Adrenal gland (tissue), 5 donors: ENCODE measurements at regions not wholly inside any gene's neighbourhood (a gene's known extent, or its start where the extent isn't known, plus 50 kb on each side); places are given as distances from the start of the nearest gene placed in this dataset.

Experiments used
- POLR2A ChIP-seq, 2 donors: fragments of 450-650 bp; IDR thresholded peaks; one replicate each; pipeline ENCODE4 v1.6.1; 2017; ENCODE audit warnings: antibody characterized with exemption in 2 of 2, mild to moderate bottlenecking in 2 of 2, moderate library complexity in 1 of 2
- TF ChIP-seq, protein P1 (sequence below), 6 experiments: fragments of 450-650 bp in 4 of 6; fragments of 200-600 bp in 2 of 6; sonication (generic) in 1 of 6; IDR thresholded peaks; 1 replicate in 5 of 6; 2 replicates in 1 of 6; pipeline versions ENCODE4 v1.5.1 to v1.8.0; 2016 to 2021; ENCODE audit warnings: antibody characterized with exemption in 6 of 6, mild to moderate bottlenecking in 2 of 6, moderate library complexity in 1 of 6
- donor health status: DM: no; HTN: no; CAD: no.

DNA sequence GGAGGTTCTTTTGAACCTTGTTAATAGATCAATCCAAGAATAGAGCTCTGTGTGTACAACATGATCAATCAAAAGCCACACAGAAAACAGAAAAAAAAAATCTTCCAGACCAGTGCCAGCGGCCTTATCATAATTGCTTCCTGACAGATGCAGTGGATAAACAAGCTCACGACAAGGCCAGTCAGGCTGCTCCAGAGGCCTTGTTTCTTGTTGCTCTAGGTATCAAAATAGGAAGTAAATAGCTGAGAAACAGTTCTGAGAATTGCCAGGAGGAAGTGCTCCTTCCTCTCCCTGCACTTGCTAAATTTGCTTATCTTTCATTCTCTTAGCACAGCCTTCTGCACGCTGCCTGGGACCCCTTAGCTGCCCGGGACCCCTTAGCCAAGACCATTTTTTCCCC, 199.0 kb upstream of the TARS1 start:
- TF ChIP-seq, protein P1, sequence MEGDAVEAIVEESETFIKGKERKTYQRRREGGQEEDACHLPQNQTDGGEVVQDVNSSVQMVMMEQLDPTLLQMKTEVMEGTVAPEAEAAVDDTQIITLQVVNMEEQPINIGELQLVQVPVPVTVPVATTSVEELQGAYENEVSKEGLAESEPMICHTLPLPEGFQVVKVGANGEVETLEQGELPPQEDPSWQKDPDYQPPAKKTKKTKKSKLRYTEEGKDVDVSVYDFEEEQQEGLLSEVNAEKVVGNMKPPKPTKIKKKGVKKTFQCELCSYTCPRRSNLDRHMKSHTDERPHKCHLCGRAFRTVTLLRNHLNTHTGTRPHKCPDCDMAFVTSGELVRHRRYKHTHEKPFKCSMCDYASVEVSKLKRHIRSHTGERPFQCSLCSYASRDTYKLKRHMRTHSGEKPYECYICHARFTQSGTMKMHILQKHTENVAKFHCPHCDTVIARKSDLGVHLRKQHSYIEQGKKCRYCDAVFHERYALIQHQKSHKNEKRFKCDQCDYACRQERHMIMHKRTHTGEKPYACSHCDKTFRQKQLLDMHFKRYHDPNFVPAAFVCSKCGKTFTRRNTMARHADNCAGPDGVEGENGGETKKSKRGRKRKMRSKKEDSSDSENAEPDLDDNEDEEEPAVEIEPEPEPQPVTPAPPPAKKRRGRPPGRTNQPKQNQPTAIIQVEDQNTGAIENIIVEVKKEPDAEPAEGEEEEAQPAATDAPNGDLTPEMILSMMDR (IDR thresholded peaks at IDR 0.05) = no peak
- TF ChIP-seq POLR2A (IDR thresholded peaks at IDR 0.05) = no peak
